ENCODE measurements at regions not wholly inside any gene's neighbourhood (a gene's known extent, or its start where the extent isn't known, plus 50 kb on each side); places are given as distances from the start of the nearest gene placed in this dataset.

DNA sequence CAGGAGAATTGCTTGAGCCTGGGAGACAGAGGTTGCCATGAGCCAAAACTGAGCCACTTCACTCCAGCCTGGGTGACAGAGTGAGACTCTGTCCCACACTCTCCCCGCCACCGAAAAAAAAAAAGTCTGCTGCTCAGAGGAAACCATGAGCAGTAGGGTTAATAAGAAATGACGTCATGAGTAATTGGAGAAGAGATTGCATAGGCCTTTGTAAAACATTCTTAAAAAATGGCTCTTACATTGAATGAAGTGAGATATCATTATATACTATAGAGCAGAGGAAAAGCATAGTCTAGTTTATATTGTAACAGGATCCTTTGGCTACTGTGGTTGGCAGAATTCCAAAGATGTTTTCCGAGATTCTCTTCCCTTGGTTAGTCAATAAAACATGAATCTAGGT, 228.2 kb downstream of the PCDH20 start:
- Histone ChIP-seq H3K36me3 (replicated peaks in 1 of 2; ENCODE audit: control insufficient read depth in 1 of 2, insufficient read depth in 2 of 2, low read length in 2 of 2) (no peaks in the 10 kb centered on the region), H3K9ac (ENCODE audit: insufficient read depth, low read length, poor library complexity, severe bottlenecking) (no peak overlapping the region), H2AFZ (ENCODE audit: insufficient read depth, low read depth, low read length, poor library complexity, severe bottlenecking) (no peak overlapping the region), H3K4me1 (ENCODE audit: control insufficient read depth in 1 of 2, insufficient read depth in 2 of 2, low read length in 2 of 2) (no peaks in the 10 kb centered on the region), H3K79me2 (ENCODE audit: insufficient read depth, low read length) (no peaks in the 10 kb centered on the region), H4K20me1 (ENCODE audit: insufficient read depth, low read length) (no peaks in the 10 kb centered on the region), H3K4me2 (replicated peaks; ENCODE audit: extremely low read depth, low read length, poor library complexity, severe bottlenecking) (no peak overlapping the region), H3K4me3 (replicated peaks in 1 of 3; ENCODE audit: low read depth in 2 of 3, low read length in 3 of 3) (no peak overlapping the region), H3K9me3 (replicated peaks in 1 of 2; ENCODE audit: control insufficient read depth in 1 of 2, insufficient read depth in 1 of 2, low read length in 2 of 2) (no peaks in the 10 kb centered on the region), H3K27ac (ENCODE audit: low read depth in 1 of 2, low read length in 2 of 2) (no peak overlapping the region), H3K27me3 (ENCODE audit: control insufficient read depth in 2 of 2, insufficient read depth in 2 of 2, low read length in 2 of 2) (no peaks in the 10 kb centered on the region)
- intact Hi-C loops (cut with micrococcal nuclease) = no loop called here
- TF ChIP-seq CTCF (IDR thresholded peaks at IDR 0.05) = no peak
- Mint-ChIP-seq H3K27me3 (ENCODE audit: low read depth in 3 of 3) (no peaks in the 10 kb centered on the region), H3K9me3 (peaks cover 0 to 5% (median 1%) of the 10 kb centered on the region in 7 donors), H3K4me1 (no peaks in the 10 kb centered on the region), H3K36me3 (no peaks in the 10 kb centered on the region), H3K27ac (no peak overlapping the region), H3K4me3 (no peak overlapping the region)
- WGBS (ENCODE audit: insufficient coverage) = no CpG with 5 or more reads among the region's 4 CpGs
- no peak for DNase-seq

- Histone ChIP-seq H3K9ac (ENCODE audit: insufficient read depth, low read length, poor library complexity, severe bottlenecking) (no peak overlapping the region), H3K27me3 (ENCODE audit: control insufficient read depth in 2 of 2, insufficient read depth in 2 of 2, low read length in 2 of 2) (no peaks in the 10 kb centered on the region), H4K20me1 (ENCODE audit: insufficient read depth, low read length) (no peaks in the 10 kb centered on the region), H3K9me3 (replicated peaks in 1 of 2; ENCODE audit: control insufficient read depth in 1 of 2, insufficient read depth in 1 of 2, low read length in 2 of 2) (no peaks in the 10 kb centered on the region), H3K4me3 (replicated peaks in 1 of 3; ENCODE audit: low read depth in 2 of 3, low read length in 3 of 3) (no peak overlapping the region), H2AFZ (ENCODE audit: insufficient read depth, low read depth, low read length, poor library complexity, severe bottlenecking) (no peak overlapping the region), H3K79me2 (ENCODE audit: insufficient read depth, low read length) (no peaks in the 10 kb centered on the region), H3K4me2 (replicated peaks; ENCODE audit: extremely low read depth, low read length, poor library complexity, severe bottlenecking) (no peak overlapping the region), H3K4me1 (ENCODE audit: control insufficient read depth in 1 of 2, insufficient read depth in 2 of 2, low read length in 2 of 2) (no peaks in the 10 kb centered on the region), H3K27ac (ENCODE audit: low read depth in 1 of 2, low read length in 2 of 2) (no peak overlapping the region), H3K36me3 (replicated peaks in 1 of 2; ENCODE audit: control insufficient read depth in 1 of 2, insufficient read depth in 2 of 2, low read length in 2 of 2) (no peaks in the 10 kb centered on the region)
- Mint-ChIP-seq H3K36me3 (no peaks in the 10 kb centered on the region), H3K27ac (no peak overlapping the region), H3K9me3 (peaks cover 0 to 10% (median 1%) of the 10 kb centered on the region in 7 donors), H3K4me1 (no peaks in the 10 kb centered on the region), H3K27me3 (ENCODE audit: low read depth in 3 of 3) (no peaks in the 10 kb centered on the region), H3K4me3 (no peak overlapping the region)
- no peak for DNase-seq
- intact Hi-C loops (cut with micrococcal nuclease) = no loop called here
- no peak for TF ChIP-seq CTCF (IDR thresholded peaks at IDR 0.05)
- WGBS (ENCODE audit: insufficient coverage) = no CpG with 5 or more reads among the region's 1 CpG
These were observed 232.0 kb downstream of the PCDH20 start for GRCh38 chr13:61183670-61184069.

Measured in CD14-positive monocyte (primary cell).